BLaER1 (cell line): ENCODE measurements at regions not wholly inside any gene's neighbourhood (a gene's known extent, or its start where the extent isn't known, plus 50 kb on each side); places are given as distances from the start of the nearest gene placed in this dataset.

ENCODE experiments used
- H3K27ac ChIP-seq: shearing (Covaris generic); formaldehyde crosslinking; 2 replicates; pipeline ENCODE4 v1.8.1; 2022
- H3K27me3 ChIP-seq: shearing (Covaris generic); formaldehyde crosslinking; 2 replicates; pipeline ENCODE4 v1.8.1; 2022
- H3K36me3 ChIP-seq: shearing (Covaris generic); formaldehyde crosslinking; 2 replicates; pipeline ENCODE4 v1.8.1; 2022
- H3K4me1 ChIP-seq: shearing (Covaris generic); formaldehyde crosslinking; 2 replicates; pipeline ENCODE4 v1.8.1; 2022
- H3K4me2 ChIP-seq: shearing (Covaris generic); formaldehyde crosslinking; 2 replicates; pipeline ENCODE4 v1.8.1; 2022
- H3K4me3 ChIP-seq: shearing (Covaris generic); formaldehyde crosslinking; 2 replicates; pipeline ENCODE4 v1.8.1; 2022
- H3K9ac ChIP-seq: shearing (Covaris generic); formaldehyde crosslinking; 2 replicates; pipeline ENCODE4 v1.8.1; 2022
- H3K9me3 ChIP-seq: shearing (Covaris generic); formaldehyde crosslinking; 2 replicates; pipeline ENCODE4 v1.8.1; 2022
- H4K20me1 ChIP-seq: shearing (Covaris generic); formaldehyde crosslinking; 2 replicates; pipeline ENCODE4 v1.8.1; 2022
- Cebpa-rat ChIP-seq: shearing (Covaris generic); IDR thresholded peaks from 2 replicates; pipeline ENCODE4 v1.8.1; 2022

- Histone ChIP-seq H4K20me1 (no peaks in the 10 kb centered on the region), H3K36me3 (no peaks in the 10 kb centered on the region), H3K4me1 (peaks cover 10% of the 10 kb centered on the region), H3K27me3 (no peaks in the 10 kb centered on the region), H3K9ac (no peak overlapping the region), H3K27ac (no peak overlapping the region), H3K4me3 (no peak overlapping the region), H3K9me3 (no peaks in the 10 kb centered on the region), H3K4me2 (no peak overlapping the region)
- no peak for TF ChIP-seq Cebpa-rat
These were observed 82.6 kb upstream of the TLE3 start for GRCh38 chr15:70180186-70180875.

GRCh38 chr15:70179309-70179892 lies 81.7 kb upstream of the TLE3 start:
- Histone ChIP-seq H3K4me1 (peaks cover 10% of the 10 kb centered on the region), H3K4me3 (no peak overlapping the region), H3K27ac (no peak overlapping the region), H3K9ac (no peak overlapping the region), H3K4me2 (no peak overlapping the region), H3K9me3 (no peaks in the 10 kb centered on the region), H3K36me3 (no peaks in the 10 kb centered on the region), H4K20me1 (no peaks in the 10 kb centered on the region), H3K27me3 (no peaks in the 10 kb centered on the region)
- no peak for TF ChIP-seq Cebpa-rat

- H3K9ac ChIP-seq: no peak overlapping the region
- no peak overlapping the region for H3K4me2 ChIP-seq
- H4K20me1 ChIP-seq: no peaks in the 10 kb centered on the region
- H3K4me1 ChIP-seq: peaks cover 7% of the 10 kb centered on the region
- H3K4me3 ChIP-seq: no peak overlapping the region
- no peak for TF ChIP-seq Cebpa-rat
- H3K27ac ChIP-seq: no peak overlapping the region
- H3K27me3 ChIP-seq: no peaks in the 10 kb centered on the region; the same call in 1 of the 2 replicates
- H3K9me3 ChIP-seq: no peaks in the 10 kb centered on the region
- no peaks in the 10 kb centered on the region for H3K36me3 ChIP-seq
These were observed 80.8 kb upstream of the TLE3 start for GRCh38 chr15:70178335-70179084.

- H3K9me3 ChIP-seq: no peaks in the 10 kb centered on the region
- H3K36me3 ChIP-seq: no peaks in the 10 kb centered on the region
- H3K27ac ChIP-seq: no peak overlapping the region
- no peak overlapping the region for H3K4me3 ChIP-seq
- H3K4me2 ChIP-seq: no peak overlapping the region
- TF ChIP-seq Cebpa-rat: no peak
- no peak overlapping the region for H3K9ac ChIP-seq
- H4K20me1 ChIP-seq: no peaks in the 10 kb centered on the region
- no peaks in the 10 kb centered on the region for H3K4me1 ChIP-seq
- no peaks in the 10 kb centered on the region; the same call in 1 of the 2 replicates for H3K27me3 ChIP-seq
These were observed 75.0 kb upstream of the TLE3 start for GRCh38 chr15:70172566-70173225.

- no peak overlapping the region for H3K4me2 ChIP-seq
- no peaks in the 10 kb centered on the region for H3K4me1 ChIP-seq
- no peak for TF ChIP-seq Cebpa-rat
- H3K4me3 ChIP-seq: no peak overlapping the region
- no peak overlapping the region for H3K9ac ChIP-seq
- no peaks in the 10 kb centered on the region for H3K36me3 ChIP-seq
- H3K9me3 ChIP-seq: no peaks in the 10 kb centered on the region
- no peaks in the 10 kb centered on the region for H4K20me1 ChIP-seq
- H3K27ac ChIP-seq: no peak overlapping the region
- H3K27me3 ChIP-seq: no peaks in the 10 kb centered on the region; the same call in 1 of the 2 replicates
These were observed 74.4 kb upstream of the TLE3 start for GRCh38 chr15:70172124-70172523.

DNA sequence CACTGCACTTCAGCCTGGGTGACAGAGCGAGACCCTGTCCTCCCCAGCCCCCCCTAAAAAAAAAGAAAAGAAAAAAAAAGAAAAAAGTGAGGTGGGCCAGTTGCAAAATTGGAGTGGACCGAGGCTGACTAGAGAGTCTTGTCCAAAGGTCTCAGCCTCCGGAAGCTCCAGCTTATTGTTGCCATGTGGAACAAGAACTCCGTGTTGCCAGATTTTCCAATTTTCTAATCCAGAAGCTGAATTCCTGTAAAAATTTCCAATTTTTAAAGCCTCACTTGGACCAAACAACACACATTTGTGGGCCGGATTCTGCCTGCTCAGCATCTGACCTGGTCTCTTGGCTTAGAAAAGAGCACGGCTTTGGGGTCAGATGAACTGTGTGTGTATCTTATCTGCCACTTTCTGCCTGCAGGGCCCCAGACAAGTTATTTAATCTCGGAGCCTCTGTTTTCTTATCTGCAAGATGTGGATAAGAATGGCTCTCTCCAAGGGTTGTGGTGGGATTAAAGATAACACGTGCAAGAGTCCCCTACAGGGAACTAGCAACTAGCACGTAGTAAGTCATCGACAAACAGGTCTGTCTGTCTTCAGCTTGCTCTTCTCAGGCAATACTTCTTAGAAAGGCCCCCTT lies 73.7 kb upstream of the TLE3 start:
- TF ChIP-seq Cebpa-rat: no peak
- Histone ChIP-seq H3K27me3 (no peaks in the 10 kb centered on the region; the same call in 1 of the 2 replicates), H3K4me1 (no peaks in the 10 kb centered on the region), H3K27ac (no peak overlapping the region), H3K4me2 (no peak overlapping the region), H3K9ac (no peak overlapping the region), H3K9me3 (no peaks in the 10 kb centered on the region), H3K36me3 (no peaks in the 10 kb centered on the region), H3K4me3 (no peak overlapping the region), H4K20me1 (no peaks in the 10 kb centered on the region)

DNA sequence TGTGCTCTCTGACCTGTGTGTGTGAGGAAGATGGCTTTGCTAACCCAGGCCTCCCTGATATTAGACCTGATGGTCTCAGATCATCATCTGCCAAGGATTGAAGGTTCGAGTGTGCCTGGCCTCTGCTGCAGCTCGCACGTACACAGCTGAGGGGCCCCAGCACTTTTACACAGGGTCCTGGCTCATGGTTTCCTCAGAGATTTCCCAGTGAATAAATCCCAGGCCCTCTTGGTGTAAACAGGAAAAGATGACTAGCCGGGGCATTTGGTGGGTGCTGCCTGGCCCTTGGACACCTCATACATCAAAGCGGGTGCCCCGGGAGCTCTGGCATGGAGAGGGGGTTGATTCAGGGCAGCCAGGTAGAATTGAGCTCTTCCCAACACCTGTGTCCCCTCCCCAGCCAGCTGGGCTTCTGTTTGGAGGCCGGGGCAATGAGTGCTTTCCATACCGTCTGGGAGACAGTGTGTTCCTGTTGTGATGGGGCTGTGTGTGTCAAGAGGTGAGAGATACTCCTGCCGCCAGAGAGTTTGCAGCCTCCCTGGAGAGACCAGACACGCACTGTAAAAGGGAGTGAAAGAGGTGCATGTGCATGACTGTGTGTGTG lies 72.5 kb upstream of the TLE3 start:
- TF ChIP-seq Cebpa-rat: no peak
- Histone ChIP-seq H4K20me1 (no peaks in the 10 kb centered on the region), H3K27ac (no peak overlapping the region), H3K4me3 (no peak overlapping the region), H3K27me3 (no peaks in the 10 kb centered on the region; the same call in 1 of the 2 replicates), H3K4me2 (no peak overlapping the region), H3K9me3 (no peaks in the 10 kb centered on the region), H3K9ac (no peak overlapping the region), H3K36me3 (no peaks in the 10 kb centered on the region), H3K4me1 (no peaks in the 10 kb centered on the region)

GRCh38 chr15:70169147-70169546 lies 71.4 kb upstream of the TLE3 start:
- Histone ChIP-seq H3K9ac (no peak overlapping the region), H3K4me2 (no peak overlapping the region), H3K27me3 (no peaks in the 10 kb centered on the region; the same call in 1 of the 2 replicates), H4K20me1 (no peaks in the 10 kb centered on the region), H3K4me3 (no peak overlapping the region), H3K27ac (no peak overlapping the region), H3K9me3 (no peaks in the 10 kb centered on the region), H3K36me3 (no peaks in the 10 kb centered on the region), H3K4me1 (no peaks in the 10 kb centered on the region)
- TF ChIP-seq Cebpa-rat: no peak

DNA sequence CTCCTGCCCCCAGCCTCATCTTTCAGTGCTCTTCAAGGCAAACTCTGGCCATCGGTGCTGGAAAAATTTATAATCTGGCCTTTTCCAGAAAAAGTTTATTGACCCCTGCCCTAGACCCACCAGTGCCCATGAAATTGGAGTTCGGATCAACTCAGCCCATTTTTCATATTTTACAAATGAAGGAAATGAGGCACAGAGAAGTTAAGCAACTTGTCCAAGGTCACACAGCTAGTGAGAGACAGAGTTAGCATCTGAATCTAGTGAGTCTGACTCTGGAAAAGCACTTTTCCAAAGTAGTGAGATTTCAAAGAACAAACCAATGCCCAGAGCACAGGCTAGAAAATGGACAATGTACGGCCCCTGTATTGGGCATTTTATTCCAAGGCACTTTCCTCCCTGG lies 69.4 kb upstream of the TLE3 start:
- no peaks in the 10 kb centered on the region for H3K36me3 ChIP-seq

More for the DNA sequence above, 69.4 kb upstream of the TLE3 start:
- H3K4me1 ChIP-seq: no peaks in the 10 kb centered on the region
- no peak for TF ChIP-seq Cebpa-rat
- H3K9ac ChIP-seq: no peak overlapping the region
- no peak overlapping the region for H3K27ac ChIP-seq
- no peak overlapping the region for H3K4me2 ChIP-seq
- H4K20me1 ChIP-seq: no peaks in the 10 kb centered on the region
- no peaks in the 10 kb centered on the region for H3K27me3 ChIP-seq
- no peaks in the 10 kb centered on the region for H3K9me3 ChIP-seq
- no peak overlapping the region for H3K4me3 ChIP-seq
